Mesenchymal stem cell (in vitro differentiated cells and primary cell): ENCODE measurements at regions not wholly inside any gene's neighbourhood (a gene's known extent, or its start where the extent isn't known, plus 50 kb on each side); places are given as distances from the start of the nearest gene placed in this dataset.
"Not testable (repeated sequence)": the region's sequence is repeated elsewhere in the genome, so short reads cannot be mapped to it uniquely, and the experiment has no call there.

ENCODE experiments used
- DNase-seq: peaks from one replicate; pipeline ENCODE4 v3.0.0-alpha.2; 2013
- H2AFZ ChIP-seq: one replicate; pipeline ENCODE4 v1.6.1; 2013; ENCODE audit warnings: low read depth, mild to moderate bottlenecking, control low read depth, inconsistent platforms, low read length, moderate library complexity
- H2AK5ac ChIP-seq: 2 replicates; pipeline ENCODE4 v1.6.1; 2013; ENCODE audit warnings: low read length, moderate library complexity, mild to moderate bottlenecking, inconsistent platforms; ENCODE audit not compliant: severe bottlenecking
- H2BK120ac ChIP-seq: one replicate; pipeline ENCODE4 v1.6.1; 2013; ENCODE audit warnings: low read depth, mild to moderate bottlenecking, inconsistent platforms, low read length, moderate library complexity
- H2BK12ac ChIP-seq, 2 experiments: one replicate each; pipeline ENCODE4 v1.6.1; 2013; ENCODE audit warnings: inconsistent platforms in 2 of 2, low read length in 2 of 2, mild to moderate bottlenecking in 2 of 2, moderate library complexity in 2 of 2, control low read depth in 1 of 2
- H2BK15ac ChIP-seq: one replicate; pipeline ENCODE4 v1.6.1; 2013; ENCODE audit warnings: mild to moderate bottlenecking, low read depth, inconsistent platforms; ENCODE audit not compliant: poor library complexity, severe bottlenecking
- H2BK5ac ChIP-seq: 2 replicates; pipeline ENCODE4 v1.6.1; 2013; ENCODE audit warnings: low read depth, mild to moderate bottlenecking, low read length, control low read depth, inconsistent platforms; ENCODE audit not compliant: poor library complexity, severe bottlenecking
- H3K14ac ChIP-seq, 2 experiments: one replicate each; pipeline ENCODE4 v1.6.1; 2013; ENCODE audit warnings: inconsistent platforms in 2 of 2, low read length in 2 of 2, control low read depth in 1 of 2, mild to moderate bottlenecking in 1 of 2, moderate library complexity in 1 of 2
- H3K18ac ChIP-seq, 2 experiments: one replicate each; pipeline ENCODE4 v1.6.1; 2013; ENCODE audit warnings: inconsistent platforms in 2 of 2, low read length in 2 of 2, control low read depth in 1 of 2, low read depth in 1 of 2, mild to moderate bottlenecking in 1 of 2
- H3K23ac ChIP-seq, 2 experiments: one replicate each; pipeline ENCODE4 v1.6.1; 2013; ENCODE audit warnings: inconsistent platforms in 2 of 2, low read length in 2 of 2, mild to moderate bottlenecking in 2 of 2, moderate library complexity in 2 of 2, control low read depth in 1 of 2
- H3K27ac ChIP-seq: 2 replicates; pipeline ENCODE4 v1.5.1; 2013; ENCODE audit warnings: mild to moderate bottlenecking, moderate library complexity, low read length, control low read depth, inconsistent platforms; ENCODE audit not compliant: poor library complexity, severe bottlenecking
- H3K27me3 ChIP-seq, 2 experiments: 2 replicates each; pipeline versions ENCODE4 v1.6.1 to v1.7.0; 2013; ENCODE audit warnings: low read length in 2 of 2, mild to moderate bottlenecking in 2 of 2, moderate library complexity in 2 of 2, control low read depth in 1 of 2, inconsistent platforms in 1 of 2; ENCODE audit not compliant: control insufficient read depth in 1 of 2, insufficient read depth in 1 of 2
- H3K36me3 ChIP-seq, 2 experiments: 2 replicates each; pipeline versions ENCODE4 v1.6.1 to v1.7.0; 2013; ENCODE audit warnings: low read length in 2 of 2, control low read depth in 1 of 2, inconsistent platforms in 1 of 2, low read depth in 1 of 2, mild to moderate bottlenecking in 1 of 2; ENCODE audit not compliant: insufficient read depth in 2 of 2, control insufficient read depth in 1 of 2
- H3K4ac ChIP-seq, 2 experiments: one replicate each; pipeline ENCODE4 v1.6.1; 2013; ENCODE audit warnings: inconsistent platforms in 2 of 2, low read length in 2 of 2, mild to moderate bottlenecking in 2 of 2, moderate library complexity in 2 of 2, control low read depth in 1 of 2, low read depth in 1 of 2
- H3K4me1 ChIP-seq: 2 replicates; pipeline ENCODE4 v1.6.1; 2013; ENCODE audit warnings: low read depth, low read length, control low read depth; ENCODE audit not compliant: control insufficient read depth, insufficient read depth
- H3K4me2 ChIP-seq: 2 replicates; pipeline ENCODE4 v1.6.1; 2013; ENCODE audit warnings: low read length, mild to moderate bottlenecking, inconsistent platforms; ENCODE audit not compliant: poor library complexity, severe bottlenecking
- H3K4me3 ChIP-seq, 2 experiments: 2 replicates each; pipeline versions ENCODE4 v1.5.1 to v1.7.0; 2013; ENCODE audit warnings: low read length in 2 of 2, mild to moderate bottlenecking in 2 of 2, control low read depth in 1 of 2, low read depth in 1 of 2; ENCODE audit not compliant: insufficient read depth in 1 of 2
- H3K79me1 ChIP-seq: replicated peaks from 2 replicates; pipeline ENCODE4 v1.6.1; 2013; ENCODE audit warnings: mild to moderate bottlenecking, control low read depth, low read length, inconsistent platforms; ENCODE audit not compliant: poor library complexity, severe bottlenecking
- H3K9ac ChIP-seq: 2 replicates; pipeline ENCODE4 v1.7.0; 2013; ENCODE audit warnings: mild to moderate bottlenecking, low read length, moderate library complexity
- H3K9me3 ChIP-seq: 2 replicates; pipeline ENCODE4 v1.7.0; 2013; ENCODE audit warnings: mild to moderate bottlenecking, low read length; ENCODE audit not compliant: control insufficient read depth
- H4K8ac ChIP-seq: one replicate; pipeline ENCODE4 v1.6.1; 2013; ENCODE audit warnings: inconsistent platforms, mild to moderate bottlenecking, low read length, moderate library complexity
- H4K91ac ChIP-seq: one replicate; pipeline ENCODE4 v1.6.1; 2013; ENCODE audit warnings: mild to moderate bottlenecking, low read length, inconsistent platforms
- WGBS: methylation state at CpG from one replicate; pipeline ENCODE4 v1.1.7; 2013; ENCODE audit warnings: mixed read lengths; 5-methylcytosine and 5-hydroxymethylcytosine counted together

DNA sequence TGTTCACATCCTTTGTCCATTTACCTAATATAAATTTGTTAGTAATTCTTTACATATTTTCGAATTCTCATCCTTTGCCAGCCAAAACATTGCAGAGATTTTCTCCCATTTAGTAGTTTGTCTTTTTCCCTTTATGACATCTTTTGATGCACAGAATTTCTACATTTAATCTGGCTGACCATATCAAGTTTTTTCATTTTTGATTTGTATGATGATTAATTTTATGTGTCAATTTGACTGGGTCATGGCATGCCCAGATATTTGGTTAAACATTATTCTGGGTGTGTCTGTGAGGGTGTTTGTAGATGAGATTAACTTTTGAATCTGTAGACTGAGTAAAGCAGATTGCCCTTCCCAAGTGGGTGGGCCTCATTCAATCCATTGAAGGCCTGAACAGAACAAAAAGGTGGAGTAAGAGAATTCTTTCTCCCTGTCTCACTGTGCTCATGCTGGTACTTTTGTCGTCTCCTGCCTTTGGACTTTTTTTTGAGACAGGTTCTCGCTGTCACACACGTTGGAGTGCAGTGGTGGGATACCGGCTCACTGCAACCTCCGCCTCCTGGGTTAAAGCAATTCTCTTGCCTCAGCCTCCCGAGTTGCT lies 72.1 kb upstream of the EPB41L1 start:
- no peak overlapping the region for H3K23ac ChIP-seq

DNA sequence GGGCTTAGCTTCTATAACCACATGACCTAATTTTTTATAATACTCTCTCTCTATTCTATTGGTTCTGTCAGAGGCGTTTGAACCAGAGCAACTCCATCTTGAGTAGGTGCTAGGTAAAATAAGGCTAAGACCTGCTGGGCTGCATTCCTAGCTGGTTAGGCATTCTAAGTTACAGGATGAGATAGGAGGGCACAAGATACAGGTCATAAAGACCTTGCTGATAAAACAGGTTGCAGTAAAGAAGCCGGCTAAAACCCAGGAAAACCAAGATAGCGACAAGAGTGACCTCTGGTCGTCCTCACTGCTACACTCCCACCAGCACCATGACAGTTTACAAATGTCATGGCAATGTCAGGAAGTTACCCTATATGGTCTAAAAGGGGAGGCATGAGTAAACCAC lies 71.3 kb upstream of the EPB41L1 start:
- H3K23ac ChIP-seq, H3K14ac ChIP-seq, H4K91ac ChIP-seq, H2BK120ac ChIP-seq, H3K9ac ChIP-seq, H3K9me3 ChIP-seq, H2AFZ ChIP-seq, H3K4me1 ChIP-seq, H3K27ac ChIP-seq, H3K79me1 ChIP-seq, H2BK5ac ChIP-seq, H3K36me3 ChIP-seq, H3K4me3 ChIP-seq, H3K4ac ChIP-seq, H3K4me2 ChIP-seq, H2BK15ac ChIP-seq, H4K8ac ChIP-seq, H2BK12ac ChIP-seq, H3K18ac ChIP-seq, H3K27me3 ChIP-seq, DNase-seq: not testable (repeated sequence)
- H2AK5ac ChIP-seq = peak overlapping the region; percentile 27
- WGBS = 78% methylated on average over 4 of the region's 4 CpGs

More for the DNA sequence above, 72.1 kb upstream of the EPB41L1 start:
- Histone ChIP-seq H2AK5ac (no peak overlapping the region), H3K9ac (no peak overlapping the region), H4K91ac (no peak overlapping the region), H3K14ac (no peak overlapping the region), H3K18ac (no peak overlapping the region), H3K4me1 (peaks cover 9% of the 10 kb centered on the region), H3K79me1 (no peaks in the 10 kb centered on the region), H3K27me3 (no peaks in the 10 kb centered on the region), H2AFZ (no peak overlapping the region), H3K36me3 (no peaks in the 10 kb centered on the region), H2BK120ac (no peak overlapping the region), H4K8ac (no peak overlapping the region), H3K27ac (no peak overlapping the region), H3K4me3 (no peak overlapping the region), H2BK12ac (no peak overlapping the region), H3K9me3 (no peaks in the 10 kb centered on the region), H2BK15ac (no peak overlapping the region), H3K4me2 (no peak overlapping the region), H2BK5ac (no peak overlapping the region), H3K4ac (no peak overlapping the region)
- 88% methylated on average over 6 of the region's 7 CpGs for WGBS
- DNase-seq = no peak

DNA sequence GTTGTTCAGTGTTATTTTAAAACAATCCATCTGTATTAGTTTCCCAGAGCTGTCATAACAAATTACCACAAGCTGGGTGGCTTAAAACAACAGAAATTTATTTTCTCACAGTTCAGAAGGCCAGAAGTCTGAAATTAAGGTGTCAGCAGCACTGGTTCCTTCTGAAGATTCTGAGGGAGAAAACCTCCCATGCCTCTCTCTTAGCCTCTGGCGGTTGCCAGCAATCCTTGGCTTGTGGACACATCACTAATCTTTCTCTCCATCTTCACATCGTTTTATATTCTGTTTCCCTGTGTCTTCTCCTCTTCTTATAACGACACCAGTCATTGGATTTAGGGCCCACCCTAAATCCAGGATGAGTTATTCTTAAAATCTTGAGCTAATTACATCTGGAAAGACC lies 70.2 kb upstream of the EPB41L1 start:
- H2AFZ ChIP-seq = no peak overlapping the region
- no peaks in the 10 kb centered on the region for H3K9me3 ChIP-seq
- no peak overlapping the region for H4K8ac ChIP-seq
- no peak overlapping the region for H2BK5ac ChIP-seq
- H3K4ac ChIP-seq = no peak overlapping the region
- no peak overlapping the region for H2BK120ac ChIP-seq
- H3K27me3 ChIP-seq = no peaks in the 10 kb centered on the region
- H3K18ac ChIP-seq = no peak overlapping the region
- H3K14ac ChIP-seq = no peak overlapping the region
- 88% methylated on average over 3 of the region's 3 CpGs for WGBS
- no peak overlapping the region for H3K23ac ChIP-seq
- H3K4me2 ChIP-seq = no peak overlapping the region
- H3K4me1 ChIP-seq = peaks cover 9% of the 10 kb centered on the region
- no peak overlapping the region for H3K27ac ChIP-seq
- no peak overlapping the region for H4K91ac ChIP-seq
- no peak overlapping the region for H2AK5ac ChIP-seq
- no peak overlapping the region for H2BK15ac ChIP-seq
- DNase-seq = no peak
- H3K36me3 ChIP-seq = no peaks in the 10 kb centered on the region
- no peak overlapping the region for H3K4me3 ChIP-seq
- no peaks in the 10 kb centered on the region for H3K79me1 ChIP-seq
- no peak overlapping the region for H2BK12ac ChIP-seq
- H3K9ac ChIP-seq = no peak overlapping the region

GRCh38 chr20:36084897-36085613 lies 69.5 kb upstream of the EPB41L1 start:
- peaks cover 0 to 1% of the 10 kb centered on the region in 2 experiments for H3K27me3 ChIP-seq
- H4K91ac ChIP-seq = no peak overlapping the region
- 97% methylated on average over 4 of the region's 4 CpGs for WGBS
- no peaks in the 10 kb centered on the region for H3K79me1 ChIP-seq
- H3K27ac ChIP-seq = peak overlapping the region; percentile 41
- no peak overlapping the region for H2AK5ac ChIP-seq
- H2BK5ac ChIP-seq = no peak overlapping the region
- H3K36me3 ChIP-seq = no peaks in the 10 kb centered on the region
- H3K9me3 ChIP-seq = no peaks in the 10 kb centered on the region
- H2BK15ac ChIP-seq = no peak overlapping the region
- peak; percentile 37 for DNase-seq
- H3K4ac ChIP-seq = no peak overlapping the region
- no peak overlapping the region for H3K4me2 ChIP-seq
- H2BK12ac ChIP-seq = no peak overlapping the region
- H3K4me3 ChIP-seq = no peak overlapping the region
- H2BK120ac ChIP-seq = no peak overlapping the region
- H3K9ac ChIP-seq = peak overlapping the region; percentile 32
- peaks cover 7% of the 10 kb centered on the region for H3K4me1 ChIP-seq
- H3K14ac ChIP-seq = no peak overlapping the region
- no peak overlapping the region for H3K23ac ChIP-seq
- no peak overlapping the region for H2AFZ ChIP-seq
- H3K18ac ChIP-seq = no peak overlapping the region
- no peak overlapping the region for H4K8ac ChIP-seq
